RPMI7951 (cell line): ENCODE measurements at regions not wholly inside any gene's neighbourhood (a gene's known extent, or its start where the extent isn't known, plus 50 kb on each side); places are given as distances from the start of the nearest gene placed in this dataset.
"Not testable (repeated sequence)": the region's sequence is repeated elsewhere in the genome, so short reads cannot be mapped to it uniquely, and the experiment has no call there.

Experiments
- DNase-seq: peaks from one replicate; pipeline ENCODE4 v3.0.0-alpha.2; 2012; ENCODE audit warnings: low read depth

- DNase-seq = no peak
Measured at GRCh38 chr2:82239176-82239575, 1934.6 kb upstream of the LRRTM1 start.

- DNase-seq = no peak
Measured at GRCh38 chr2:82237994-82238662, 1933.6 kb upstream of the LRRTM1 start.

- DNase-seq = no peak
Measured at GRCh38 chr2:82234283-82234874, 1929.8 kb upstream of the LRRTM1 start.

- no peak for DNase-seq
Measured at GRCh38 chr2:82233806-82234205, 1929.3 kb upstream of the LRRTM1 start.

- no peak for DNase-seq
Measured at GRCh38 chr2:82230406-82230805, 1925.9 kb upstream of the LRRTM1 start.

GRCh38 chr2:82226441-82226840 is 1921.9 kb upstream of the LRRTM1 start:
- no peak for DNase-seq

- DNase-seq = no peak
Measured at GRCh38 chr2:82224301-82224940, 1919.9 kb upstream of the LRRTM1 start.

- DNase-seq = no peak
Measured at GRCh38 chr2:82215212-82215611, 1910.7 kb upstream of the LRRTM1 start.

GRCh38 chr2:82199493-82199852 is 1894.9 kb upstream of the LRRTM1 start:
- no peak for DNase-seq

GRCh38 chr2:82198809-82199492 is 1894.4 kb upstream of the LRRTM1 start:
- DNase-seq = no peak

GRCh38 chr2:82182270-82182669 is 1877.7 kb upstream of the LRRTM1 start:
- no peak for DNase-seq

GRCh38 chr2:82175210-82175609 is 1870.7 kb upstream of the LRRTM1 start:
- not testable (repeated sequence) for DNase-seq

- DNase-seq = no peak
Measured at GRCh38 chr2:82172483-82172882, 1867.9 kb upstream of the LRRTM1 start.

GRCh38 chr2:82169379-82169778 is 1864.8 kb upstream of the LRRTM1 start:
- DNase-seq = no peak

- no peak for DNase-seq
Measured at GRCh38 chr2:82165377-82165776, 1860.8 kb upstream of the LRRTM1 start.

- no peak for DNase-seq
Measured at GRCh38 chr2:82158150-82158549, 1853.6 kb upstream of the LRRTM1 start.

GRCh38 chr2:82155469-82155868 is 1850.9 kb upstream of the LRRTM1 start:
- DNase-seq = no peak

GRCh38 chr2:82143343-82143742 is 1838.8 kb upstream of the LRRTM1 start:
- DNase-seq = no peak

GRCh38 chr2:82139979-82140611 is 1835.5 kb upstream of the LRRTM1 start:
- no peak for DNase-seq

GRCh38 chr2:82137441-82137840 is 1832.9 kb upstream of the LRRTM1 start:
- no peak for DNase-seq

GRCh38 chr2:82128051-82128450 is 1823.5 kb upstream of the LRRTM1 start:
- no peak for DNase-seq

GRCh38 chr2:82124629-82125028 is 1820.1 kb upstream of the LRRTM1 start:
- DNase-seq = no peak
